ENCODE measurements at regions not wholly inside any gene's neighbourhood (a gene's known extent, or its start where the extent isn't known, plus 50 kb on each side); places are given as distances from the start of the nearest gene placed in this dataset.

- H3K4me3 ChIP-seq: no peak overlapping the region
- no peak for ATAC-seq
- WGBS, 3 donors: 86 to 93% (median 88%) methylated on average over 5 of the region's 5 CpGs
- TF ChIP-seq CTCF (IDR thresholded peaks at IDR 0.05): no peak
- intact Hi-C loops (cut with DNase I): no loop called here
- no peaks in the 10 kb centered on the region for H3K9me3 ChIP-seq
- H3K27me3 ChIP-seq (ENCODE audit: insufficient read depth in 3 of 3, low read length in 2 of 3): no peaks in the 10 kb centered on the region
- H3K27ac ChIP-seq: no peak overlapping the region
- no peak for DNase-seq
- H3K4me1 ChIP-seq: no peaks in the 10 kb centered on the region
- no peaks in the 10 kb centered on the region for H3K36me3 ChIP-seq (ENCODE audit: insufficient read depth in 1 of 2, low read depth in 1 of 2)
These were observed 60.2 kb upstream of the MED13 start for GRCh38 chr17:62125307-62125706.

- no peak for DNase-seq
- 61 to 69% (median 68%) methylated on average over 4 of the region's 4 CpGs for WGBS, 3 donors
- H3K27me3 ChIP-seq (ENCODE audit: insufficient read depth in 3 of 3, low read length in 2 of 3): no peaks in the 10 kb centered on the region
- no peaks in the 10 kb centered on the region for H3K36me3 ChIP-seq (ENCODE audit: insufficient read depth in 1 of 2, low read depth in 1 of 2)
- H3K9me3 ChIP-seq: no peaks in the 10 kb centered on the region
- no peak for TF ChIP-seq CTCF (IDR thresholded peaks at IDR 0.05)
- H3K4me1 ChIP-seq: no peaks in the 10 kb centered on the region
- intact Hi-C loops (cut with DNase I): no loop called here
- ATAC-seq: no peak
- no peak overlapping the region for H3K27ac ChIP-seq
- H3K4me3 ChIP-seq: no peak overlapping the region
These were observed 56.1 kb upstream of the MED13 start for GRCh38 chr17:62121025-62121730.

GRCh38 chr17:62119373-62119772 lies 54.3 kb upstream of the MED13 start:
- H3K27ac ChIP-seq: no peak overlapping the region
- 50 to 60% (median 52%) methylated on average over 2 of the region's 2 CpGs for WGBS, 3 donors
- no peak for TF ChIP-seq CTCF (IDR thresholded peaks at IDR 0.05)
- DNase-seq (no peak), ATAC-seq (no peak)
- no peaks in the 10 kb centered on the region for H3K9me3 ChIP-seq
- H3K4me3 ChIP-seq: no peak overlapping the region
- H3K27me3 ChIP-seq (ENCODE audit: insufficient read depth in 3 of 3, low read length in 2 of 3): no peaks in the 10 kb centered on the region
- intact Hi-C loops (cut with DNase I): no loop called here
- H3K4me1 ChIP-seq: no peaks in the 10 kb centered on the region
- no peaks in the 10 kb centered on the region for H3K36me3 ChIP-seq (ENCODE audit: insufficient read depth in 1 of 2, low read depth in 1 of 2)

Data from psoas muscle (tissue), 7 donors.